ENCODE measurements at regions not wholly inside any gene's neighbourhood (a gene's known extent, or its start where the extent isn't known, plus 50 kb on each side); places are given as distances from the start of the nearest gene placed in this dataset.

- Histone ChIP-seq H3K27me3 (ENCODE audit: insufficient read depth, low read length) (no peaks in the 10 kb centered on the region), H3K4me3 (ENCODE audit: insufficient read depth, low read length) (no peak overlapping the region), H3K27ac (ENCODE audit: low read depth, low read length) (no peak overlapping the region), H3K36me3 (ENCODE audit: insufficient read depth, low read length) (no peaks in the 10 kb centered on the region), H3K4me2 (ENCODE audit: insufficient read depth, low read length) (no peak overlapping the region), H4K20me1 (ENCODE audit: insufficient read depth, low read length) (no peaks in the 10 kb centered on the region), H2AFZ (ENCODE audit: low read length) (no peak overlapping the region), H3K4me1 (ENCODE audit: insufficient read depth, low read length) (no peaks in the 10 kb centered on the region), H3K79me2 (ENCODE audit: insufficient read depth, low read length) (no peaks in the 10 kb centered on the region), H3K9me3 (ENCODE audit: low read depth, low read length) (no peaks in the 10 kb centered on the region)
- DNase-seq (ENCODE audit: insufficient read length, low spot score, missing footprints): no peak
- no peak for TF ChIP-seq CTCF (IDR thresholded peaks at IDR 0.05; ENCODE audit: extremely low read depth, low read depth, low read length)
These were observed 693.2 kb upstream of the CHD1 start for GRCh38 chr5:99621772-99622681.

- Histone ChIP-seq H3K27me3 (ENCODE audit: insufficient read depth, low read length) (no peaks in the 10 kb centered on the region), H3K4me2 (ENCODE audit: insufficient read depth, low read length) (no peak overlapping the region), H4K20me1 (ENCODE audit: insufficient read depth, low read length) (no peaks in the 10 kb centered on the region), H3K9me3 (ENCODE audit: low read depth, low read length) (no peaks in the 10 kb centered on the region), H3K27ac (ENCODE audit: low read depth, low read length) (no peak overlapping the region), H2AFZ (ENCODE audit: low read length) (no peak overlapping the region), H3K36me3 (ENCODE audit: insufficient read depth, low read length) (no peaks in the 10 kb centered on the region), H3K4me1 (ENCODE audit: insufficient read depth, low read length) (no peaks in the 10 kb centered on the region), H3K4me3 (ENCODE audit: insufficient read depth, low read length) (no peak overlapping the region), H3K79me2 (ENCODE audit: insufficient read depth, low read length) (no peaks in the 10 kb centered on the region)
- DNase-seq (ENCODE audit: insufficient read length, low spot score, missing footprints): no peak
- TF ChIP-seq CTCF (IDR thresholded peaks at IDR 0.05; ENCODE audit: extremely low read depth, low read depth, low read length): no peak
These were observed 688.5 kb upstream of the CHD1 start for GRCh38 chr5:99617335-99617734.

- TF ChIP-seq CTCF (IDR thresholded peaks at IDR 0.05; ENCODE audit: extremely low read depth, low read depth, low read length): no peak
- Histone ChIP-seq H3K27ac (ENCODE audit: low read depth, low read length) (no peak overlapping the region), H3K27me3 (ENCODE audit: insufficient read depth, low read length) (no peaks in the 10 kb centered on the region), H4K20me1 (ENCODE audit: insufficient read depth, low read length) (no peaks in the 10 kb centered on the region), H3K9me3 (ENCODE audit: low read depth, low read length) (no peaks in the 10 kb centered on the region), H3K79me2 (ENCODE audit: insufficient read depth, low read length) (no peaks in the 10 kb centered on the region), H3K4me3 (ENCODE audit: insufficient read depth, low read length) (no peak overlapping the region), H2AFZ (ENCODE audit: low read length) (no peak overlapping the region), H3K36me3 (ENCODE audit: insufficient read depth, low read length) (no peaks in the 10 kb centered on the region), H3K4me1 (ENCODE audit: insufficient read depth, low read length) (no peaks in the 10 kb centered on the region), H3K4me2 (ENCODE audit: insufficient read depth, low read length) (no peak overlapping the region)
- DNase-seq (ENCODE audit: insufficient read length, low spot score, missing footprints): no peak
These were observed 686.1 kb upstream of the CHD1 start for GRCh38 chr5:99614888-99615287.

GRCh38 chr5:99607124-99607523 lies 678.3 kb upstream of the CHD1 start:
- Histone ChIP-seq H3K27me3 (ENCODE audit: insufficient read depth, low read length) (no peaks in the 10 kb centered on the region), H3K79me2 (ENCODE audit: insufficient read depth, low read length) (no peaks in the 10 kb centered on the region), H2AFZ (ENCODE audit: low read length) (no peak overlapping the region), H3K27ac (ENCODE audit: low read depth, low read length) (no peak overlapping the region), H3K4me2 (ENCODE audit: insufficient read depth, low read length) (no peak overlapping the region), H3K36me3 (ENCODE audit: insufficient read depth, low read length) (no peaks in the 10 kb centered on the region), H3K9me3 (ENCODE audit: low read depth, low read length) (no peaks in the 10 kb centered on the region), H3K4me1 (ENCODE audit: insufficient read depth, low read length) (no peaks in the 10 kb centered on the region), H3K4me3 (ENCODE audit: insufficient read depth, low read length) (no peak overlapping the region), H4K20me1 (ENCODE audit: insufficient read depth, low read length) (no peaks in the 10 kb centered on the region)
- TF ChIP-seq CTCF (IDR thresholded peaks at IDR 0.05; ENCODE audit: extremely low read depth, low read depth, low read length): no peak
- DNase-seq (ENCODE audit: insufficient read length, low spot score, missing footprints): peak; percentile 8
